ENCODE measurements at regions not wholly inside any gene's neighbourhood (a gene's known extent, or its start where the extent isn't known, plus 50 kb on each side); places are given as distances from the start of the nearest gene placed in this dataset.
"Not testable (repeated sequence)": the region's sequence is repeated elsewhere in the genome, so short reads cannot be mapped to it uniquely, and the experiment has no call there.

DNA sequence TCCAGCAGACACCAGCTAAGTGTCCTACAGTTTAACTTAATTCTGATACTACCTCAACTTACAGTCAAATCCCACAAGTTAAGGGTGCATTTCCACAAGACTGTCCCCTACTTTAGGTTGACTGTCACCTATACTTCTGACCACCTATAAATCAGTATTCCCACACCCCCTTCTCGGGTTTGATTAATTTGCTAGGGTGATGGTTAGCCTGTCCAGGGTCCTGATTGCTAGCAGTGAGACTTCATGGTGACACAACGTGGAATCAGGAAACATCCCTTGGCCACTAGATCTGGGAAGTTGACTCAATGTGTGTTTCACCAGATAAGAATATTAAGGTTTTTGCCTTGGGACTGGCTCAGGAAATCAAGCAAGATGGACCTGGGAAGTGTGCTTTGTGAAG is 88.4 kb downstream of the OR13A1 start:
- TF ChIP-seq, protein P1, sequence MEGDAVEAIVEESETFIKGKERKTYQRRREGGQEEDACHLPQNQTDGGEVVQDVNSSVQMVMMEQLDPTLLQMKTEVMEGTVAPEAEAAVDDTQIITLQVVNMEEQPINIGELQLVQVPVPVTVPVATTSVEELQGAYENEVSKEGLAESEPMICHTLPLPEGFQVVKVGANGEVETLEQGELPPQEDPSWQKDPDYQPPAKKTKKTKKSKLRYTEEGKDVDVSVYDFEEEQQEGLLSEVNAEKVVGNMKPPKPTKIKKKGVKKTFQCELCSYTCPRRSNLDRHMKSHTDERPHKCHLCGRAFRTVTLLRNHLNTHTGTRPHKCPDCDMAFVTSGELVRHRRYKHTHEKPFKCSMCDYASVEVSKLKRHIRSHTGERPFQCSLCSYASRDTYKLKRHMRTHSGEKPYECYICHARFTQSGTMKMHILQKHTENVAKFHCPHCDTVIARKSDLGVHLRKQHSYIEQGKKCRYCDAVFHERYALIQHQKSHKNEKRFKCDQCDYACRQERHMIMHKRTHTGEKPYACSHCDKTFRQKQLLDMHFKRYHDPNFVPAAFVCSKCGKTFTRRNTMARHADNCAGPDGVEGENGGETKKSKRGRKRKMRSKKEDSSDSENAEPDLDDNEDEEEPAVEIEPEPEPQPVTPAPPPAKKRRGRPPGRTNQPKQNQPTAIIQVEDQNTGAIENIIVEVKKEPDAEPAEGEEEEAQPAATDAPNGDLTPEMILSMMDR (IDR thresholded peaks at IDR 0.05): no peak
- Mint-ChIP-seq H3K9me3 (ENCODE audit: unreplicated experiment) (peaks cover 7% of the 10 kb centered on the region), H3K4me1 (ENCODE audit: unreplicated experiment) (no peaks in the 10 kb centered on the region), H3K36me3 (ENCODE audit: unreplicated experiment) (no peaks in the 10 kb centered on the region), H3K27me3 (ENCODE audit: unreplicated experiment) (peaks cover 16% of the 10 kb centered on the region), H3K4me3 (ENCODE audit: unreplicated experiment) (no peak overlapping the region), H3K27ac (ENCODE audit: unreplicated experiment) (no peak overlapping the region)
- DNase-seq (ENCODE audit: extremely low spot score, unreplicated experiment): no peak

DNA sequence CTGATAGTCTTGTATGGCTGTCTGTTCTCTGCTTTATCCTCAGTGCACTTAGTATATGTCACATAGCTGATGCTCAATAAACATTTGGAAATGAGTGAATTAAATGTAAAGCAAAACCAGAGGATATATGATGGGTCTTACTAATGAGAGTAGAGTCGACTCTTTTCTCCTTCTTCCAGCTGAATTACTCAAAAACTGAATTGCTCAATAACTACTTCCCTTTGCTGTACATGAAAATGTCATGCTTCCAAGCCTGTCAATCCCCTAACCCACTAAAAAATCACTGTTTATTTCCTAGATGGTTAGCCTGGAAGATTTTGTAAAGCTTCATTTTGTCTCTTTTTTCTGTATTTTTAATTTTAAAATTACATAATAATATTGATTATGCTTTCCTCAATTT is 88.0 kb downstream of the OR13A1 start:
- Mint-ChIP-seq H3K9me3 (ENCODE audit: unreplicated experiment) (peaks cover 7% of the 10 kb centered on the region), H3K27ac (ENCODE audit: unreplicated experiment) (no peak overlapping the region), H3K4me3 (ENCODE audit: unreplicated experiment) (no peak overlapping the region), H3K36me3 (ENCODE audit: unreplicated experiment) (no peaks in the 10 kb centered on the region), H3K4me1 (ENCODE audit: unreplicated experiment) (no peaks in the 10 kb centered on the region), H3K27me3 (ENCODE audit: unreplicated experiment) (peaks cover 16% of the 10 kb centered on the region)
- no peak for DNase-seq (ENCODE audit: extremely low spot score, unreplicated experiment)
- TF ChIP-seq, protein P1 (IDR thresholded peaks at IDR 0.05): no peak

DNA sequence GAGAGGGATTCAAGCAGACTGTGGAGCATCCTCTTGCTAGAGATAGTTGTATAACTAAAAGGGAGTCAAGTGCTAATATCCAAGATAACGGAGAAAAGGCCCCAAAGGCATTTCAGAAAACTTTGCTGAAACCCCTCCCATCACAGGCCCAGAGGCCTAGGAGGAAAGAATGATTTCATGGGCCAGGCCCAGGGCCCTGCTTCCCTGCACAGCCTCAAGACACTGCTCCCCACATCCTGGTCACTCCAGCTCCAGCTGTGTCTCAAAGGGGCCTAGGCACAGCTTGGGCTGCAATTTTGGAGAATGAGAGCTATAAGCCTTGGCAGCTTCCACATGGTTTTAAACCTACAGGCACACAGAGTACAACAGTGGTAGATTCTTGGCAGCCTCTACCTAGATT is 85.6 kb downstream of the OR13A1 start:
- no peak overlapping the region for H3K27ac Mint-ChIP-seq (ENCODE audit: unreplicated experiment)
- peaks cover 7% of the 10 kb centered on the region for H3K9me3 Mint-ChIP-seq (ENCODE audit: unreplicated experiment)
- no peak overlapping the region for H3K4me3 Mint-ChIP-seq (ENCODE audit: unreplicated experiment)
- H3K36me3 Mint-ChIP-seq (ENCODE audit: unreplicated experiment): no peaks in the 10 kb centered on the region
- peaks cover 25% of the 10 kb centered on the region for H3K27me3 Mint-ChIP-seq (ENCODE audit: unreplicated experiment)
- DNase-seq (ENCODE audit: extremely low spot score, unreplicated experiment): no peak
- TF ChIP-seq, protein P1 (IDR thresholded peaks at IDR 0.05): no peak
- no peaks in the 10 kb centered on the region for H3K4me1 Mint-ChIP-seq (ENCODE audit: unreplicated experiment)

- not testable (repeated sequence) for H3K36me3 Mint-ChIP-seq (ENCODE audit: unreplicated experiment); H3K4me3 Mint-ChIP-seq (ENCODE audit: unreplicated experiment); H3K9me3 Mint-ChIP-seq (ENCODE audit: unreplicated experiment); DNase-seq (ENCODE audit: extremely low spot score, unreplicated experiment); H3K4me1 Mint-ChIP-seq (ENCODE audit: unreplicated experiment); H3K27ac Mint-ChIP-seq (ENCODE audit: unreplicated experiment)
- TF ChIP-seq, protein P1 (IDR thresholded peaks at IDR 0.05): peak; percentile 75
- H3K27me3 Mint-ChIP-seq (ENCODE audit: unreplicated experiment): peaks cover 14% of the 10 kb centered on the region
These were observed 80.1 kb downstream of the OR13A1 start for GRCh38 chr10:45235260-45235769.

GRCh38 chr10:45235798-45236220 is 79.6 kb downstream of the OR13A1 start:
- no peak for DNase-seq (ENCODE audit: extremely low spot score, unreplicated experiment)
- Mint-ChIP-seq H3K9me3 (ENCODE audit: unreplicated experiment) (no peaks in the 10 kb centered on the region), H3K27ac (ENCODE audit: unreplicated experiment) (no peak overlapping the region), H3K4me3 (ENCODE audit: unreplicated experiment) (no peak overlapping the region), H3K27me3 (ENCODE audit: unreplicated experiment) (peaks cover 14% of the 10 kb centered on the region), H3K4me1 (ENCODE audit: unreplicated experiment) (no peaks in the 10 kb centered on the region), H3K36me3 (ENCODE audit: unreplicated experiment) (no peaks in the 10 kb centered on the region)
- TF ChIP-seq, protein P1 (IDR thresholded peaks at IDR 0.05): no peak

All from osteocyte (in vitro differentiated cells).